Stomach (tissue), 8 donors: ENCODE measurements at regions not wholly inside any gene's neighbourhood (a gene's known extent, or its start where the extent isn't known, plus 50 kb on each side); places are given as distances from the start of the nearest gene placed in this dataset.
A peak's percentile ranks its signal among the peaks of the same experiment; 100 is the strongest.

ENCODE experiments used
- DNase-seq, 2 donors: peaks; one replicate each; pipeline versions ENCODE4 v3.0.0 to v3.0.0-alpha.2; 2013 to 2019
- H3K27ac ChIP-seq, 5 donors: fragments of 200-600 bp in 4 of 5; sonication (generic) in 4 of 5; one replicate each; pipeline ENCODE4 v1.5.1; 2013 to 2019; ENCODE audit warnings: mild to moderate bottlenecking in 1 of 5, moderate library complexity in 1 of 5
- H3K27me3 ChIP-seq, 3 donors: fragments of 200-600 bp; sonication (generic); one replicate each; pipeline ENCODE4 v1.5.1; 2017 to 2019; ENCODE audit warnings: mixed run types in 1 of 3
- H3K36me3 ChIP-seq, 4 donors: fragments of 200-600 bp; sonication (generic); 1 replicate in 3 of 4; 2 replicates in 1 of 4; pipeline ENCODE4 v1.5.1; 2016 to 2019
- H3K4me1 ChIP-seq, 4 donors: fragments of 200-600 bp; sonication (generic); one replicate each; pipeline ENCODE4 v1.5.1; 2016 to 2019
- H3K4me3 ChIP-seq, 4 donors: fragments of 200-600 bp; sonication (generic) in 3 of 4; one replicate each; pipeline ENCODE4 v1.5.1; 2016 to 2019; ENCODE audit warnings: mild to moderate bottlenecking in 1 of 4
- H3K9me3 ChIP-seq, 4 donors: fragments of 200-600 bp; sonication (generic); one replicate each; pipeline ENCODE4 v1.5.1; 2016 to 2019
- CTCF ChIP-seq, 7 experiments: fragments of 450-650 bp in 4 of 7; fragments of 200-600 bp in 3 of 7; sonication (generic) in 3 of 7; IDR thresholded peaks; one replicate each; pipeline ENCODE4 v1.5.1; 2016 to 2019; ENCODE audit warnings: antibody characterized with exemption in 7 of 7, control low read depth in 2 of 7, mild to moderate bottlenecking in 1 of 7
- EP300 ChIP-seq: sonication (generic); formaldehyde crosslinking; IDR thresholded peaks from one replicate; pipeline ENCODE4 v1.6.1; 2017; ENCODE audit warnings: antibody characterized with exemption
- POLR2A ChIP-seq, 4 donors: fragments of 450-650 bp; IDR thresholded peaks; one replicate each; pipeline ENCODE4 v1.6.1; 2016; ENCODE audit warnings: antibody characterized with exemption in 4 of 4, control low read depth in 2 of 4, mild to moderate bottlenecking in 1 of 4, moderate library complexity in 1 of 4
- POLR2AphosphoS5 ChIP-seq, 3 donors: sonication (generic); formaldehyde crosslinking; IDR thresholded peaks; one replicate each; pipeline ENCODE4 v1.6.1; 2016; ENCODE audit warnings: antibody characterized with exemption in 3 of 3
- WGBS, 5 donors: extraction: QIAGEN DNeasy Blood & Tissue Kit in 3 of 5; methylation state at CpG; one replicate each; pipeline versions ENCODE4 v1.1.5 to v1.1.7; 2013 to 2018; 5-methylcytosine and 5-hydroxymethylcytosine counted together
- intact Hi-C: fragments of 100-400 bp; cut with DNase I; formaldehyde crosslinking; loops from one replicate; pipeline ENCODE4 v1.15.1; 2023; ENCODE audit warnings: low total_unique reads
- donor health status: healthy with polysubstance abuse.
- donor health status: Bipolar disorder and iron deficiency.
- donor health status: healthy.

- Histone ChIP-seq H3K4me3 (no peak overlapping the region), H3K9me3 (no peaks in the 10 kb centered on the region), H3K27me3 (peaks cover 0 to 52% (median 14%) of the 10 kb centered on the region in 3 donors), H3K36me3 (no peaks in the 10 kb centered on the region), H3K27ac (no peak overlapping the region), H3K4me1 (no peaks in the 10 kb centered on the region)
- WGBS, 5 donors = 65 to 78% (median 73%) methylated on average over 4 to 8 of the region's 8 CpGs
- intact Hi-C loops = no loop called here
- TF ChIP-seq POLR2A (IDR thresholded peaks at IDR 0.05) = no peak
- no peak for TF ChIP-seq CTCF (IDR thresholded peaks at IDR 0.05)
- no peak for TF ChIP-seq EP300
- no peak for TF ChIP-seq POLR2AphosphoS5 (IDR thresholded peaks at IDR 0.05)
- no peak for DNase-seq
Measured at GRCh38 chr9:135021393-135021789, 66.1 kb upstream of the OLFM1 start.

- H3K4me1 ChIP-seq = no peaks in the 10 kb centered on the region
- no peak for DNase-seq
- intact Hi-C loops = no loop called here
- no peak overlapping the region for H3K4me3 ChIP-seq
- TF ChIP-seq POLR2AphosphoS5 (IDR thresholded peaks at IDR 0.05) (no peak), CTCF (IDR thresholded peaks at IDR 0.05) (no peak), EP300 (no peak), POLR2A (IDR thresholded peaks at IDR 0.05) (no peak)
- no peaks in the 10 kb centered on the region for H3K9me3 ChIP-seq
- no peaks in the 10 kb centered on the region for H3K36me3 ChIP-seq
- H3K27ac ChIP-seq = no peak overlapping the region
- 78 to 88% (median 85%) methylated on average over 18 of the region's 18 CpGs for WGBS, 5 donors
- H3K27me3 ChIP-seq = peaks cover 0 to 46% (median 10%) of the 10 kb centered on the region in 3 donors
Measured at GRCh38 chr9:135022191-135022870, 65.1 kb upstream of the OLFM1 start.

GRCh38 chr9:135023088-135023785 lies 64.2 kb upstream of the OLFM1 start:
- WGBS, 5 donors = 50 to 54% (median 53%) methylated on average over 9 of the region's 9 CpGs
- TF ChIP-seq POLR2A (IDR thresholded peaks at IDR 0.05) = no peak
- TF ChIP-seq CTCF (IDR thresholded peaks at IDR 0.05) = no peak
- TF ChIP-seq POLR2AphosphoS5 (IDR thresholded peaks at IDR 0.05) = no peak
- TF ChIP-seq EP300 = no peak
- intact Hi-C loops = no loop called here
- H3K36me3 ChIP-seq = no peaks in the 10 kb centered on the region
- DNase-seq = peak in 1 of 2 donors; percentile 23
- H3K27me3 ChIP-seq = peaks cover 0 to 49% (median 9%) of the 10 kb centered on the region in 3 donors
- H3K4me3 ChIP-seq = no peak overlapping the region
- no peaks in the 10 kb centered on the region for H3K4me1 ChIP-seq
- no peaks in the 10 kb centered on the region for H3K9me3 ChIP-seq
- H3K27ac ChIP-seq = no peak overlapping the region

- Histone ChIP-seq H3K36me3 (no peaks in the 10 kb centered on the region), H3K4me1 (no peaks in the 10 kb centered on the region), H3K27me3 (peaks cover 0 to 49% (median 7%) of the 10 kb centered on the region in 3 donors), H3K27ac (no peak overlapping the region), H3K4me3 (no peak overlapping the region), H3K9me3 (no peaks in the 10 kb centered on the region)
- intact Hi-C loops = no loop called here
- no peak for DNase-seq
- WGBS, 5 donors = 64 to 71% (median 70%) methylated on average over 15 of the region's 15 CpGs
- TF ChIP-seq CTCF (IDR thresholded peaks at IDR 0.05) = no peak
- TF ChIP-seq POLR2AphosphoS5 (IDR thresholded peaks at IDR 0.05) = no peak
Measured at GRCh38 chr9:135023786-135024405, 63.6 kb upstream of the OLFM1 start.
